Glutamatergic neuron (in vitro differentiated cells): ENCODE measurements at regions not wholly inside any gene's neighbourhood (a gene's known extent, or its start where the extent isn't known, plus 50 kb on each side); places are given as distances from the start of the nearest gene placed in this dataset.

Source experiments
- DNase-seq: peaks from one replicate; pipeline ENCODE4 v3.0.0; 2022
- H3K27ac Mint-ChIP-seq: one replicate; pipeline ENCODE4 v1.8.0; 2020; ENCODE audit warnings: mild to moderate bottlenecking, mixed read lengths, inconsistent platforms; ENCODE audit not compliant: unreplicated experiment
- H3K27me3 Mint-ChIP-seq: one replicate; pipeline ENCODE4 v1.8.0; 2020; ENCODE audit warnings: mild to moderate bottlenecking, moderate library complexity, mixed read lengths, inconsistent platforms; ENCODE audit not compliant: unreplicated experiment
- H3K36me3 Mint-ChIP-seq: one replicate; pipeline ENCODE4 v1.8.0; 2020; ENCODE audit warnings: mild to moderate bottlenecking, mixed read lengths, inconsistent platforms; ENCODE audit not compliant: unreplicated experiment
- H3K4me1 Mint-ChIP-seq: one replicate; pipeline ENCODE4 v1.8.0; 2020; ENCODE audit warnings: mild to moderate bottlenecking, low read depth, mixed read lengths, inconsistent platforms; ENCODE audit not compliant: unreplicated experiment
- H3K4me3 Mint-ChIP-seq: one replicate; pipeline ENCODE4 v1.8.0; 2020; ENCODE audit warnings: mild to moderate bottlenecking, mixed read lengths, inconsistent platforms; ENCODE audit not compliant: unreplicated experiment
- H3K9me3 Mint-ChIP-seq: one replicate; pipeline ENCODE4 v1.8.0; 2020; ENCODE audit warnings: mild to moderate bottlenecking, moderate library complexity, mixed read lengths, inconsistent platforms; ENCODE audit not compliant: unreplicated experiment
- TF ChIP-seq, protein P1 (sequence below): fragments of 200-600 bp; sonication (generic); IDR thresholded peaks from one replicate; pipeline ENCODE4 v1.5.0; 2021; ENCODE audit not compliant: partially characterized antibody, unreplicated experiment

DNA sequence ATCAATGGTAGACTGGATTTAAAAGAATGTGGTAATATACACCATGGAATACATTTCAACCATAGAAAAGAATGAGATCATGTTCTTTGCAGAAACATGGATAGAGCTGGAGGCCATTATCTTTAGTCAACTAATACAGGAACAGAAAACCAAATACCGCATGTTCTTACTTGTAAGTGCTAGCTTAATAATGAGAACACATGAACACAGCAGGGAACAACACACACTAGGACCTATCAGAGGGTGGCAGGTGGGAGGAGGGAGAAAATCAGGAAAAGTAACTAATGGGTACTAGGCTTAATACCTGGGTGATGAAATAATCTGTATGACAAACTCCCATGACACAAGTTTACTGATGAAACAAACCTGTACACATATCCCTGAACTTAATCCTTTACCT is 1435.2 kb downstream of the REEP3 start:
- Mint-ChIP-seq H3K4me1 (no peaks in the 10 kb centered on the region), H3K4me3 (no peak overlapping the region), H3K27me3 (peaks cover 2% of the 10 kb centered on the region), H3K36me3 (no peaks in the 10 kb centered on the region), H3K9me3 (no peaks in the 10 kb centered on the region), H3K27ac (no peak overlapping the region)
- TF ChIP-seq, protein P1, sequence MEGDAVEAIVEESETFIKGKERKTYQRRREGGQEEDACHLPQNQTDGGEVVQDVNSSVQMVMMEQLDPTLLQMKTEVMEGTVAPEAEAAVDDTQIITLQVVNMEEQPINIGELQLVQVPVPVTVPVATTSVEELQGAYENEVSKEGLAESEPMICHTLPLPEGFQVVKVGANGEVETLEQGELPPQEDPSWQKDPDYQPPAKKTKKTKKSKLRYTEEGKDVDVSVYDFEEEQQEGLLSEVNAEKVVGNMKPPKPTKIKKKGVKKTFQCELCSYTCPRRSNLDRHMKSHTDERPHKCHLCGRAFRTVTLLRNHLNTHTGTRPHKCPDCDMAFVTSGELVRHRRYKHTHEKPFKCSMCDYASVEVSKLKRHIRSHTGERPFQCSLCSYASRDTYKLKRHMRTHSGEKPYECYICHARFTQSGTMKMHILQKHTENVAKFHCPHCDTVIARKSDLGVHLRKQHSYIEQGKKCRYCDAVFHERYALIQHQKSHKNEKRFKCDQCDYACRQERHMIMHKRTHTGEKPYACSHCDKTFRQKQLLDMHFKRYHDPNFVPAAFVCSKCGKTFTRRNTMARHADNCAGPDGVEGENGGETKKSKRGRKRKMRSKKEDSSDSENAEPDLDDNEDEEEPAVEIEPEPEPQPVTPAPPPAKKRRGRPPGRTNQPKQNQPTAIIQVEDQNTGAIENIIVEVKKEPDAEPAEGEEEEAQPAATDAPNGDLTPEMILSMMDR: no peak
- no peak for DNase-seq

DNA sequence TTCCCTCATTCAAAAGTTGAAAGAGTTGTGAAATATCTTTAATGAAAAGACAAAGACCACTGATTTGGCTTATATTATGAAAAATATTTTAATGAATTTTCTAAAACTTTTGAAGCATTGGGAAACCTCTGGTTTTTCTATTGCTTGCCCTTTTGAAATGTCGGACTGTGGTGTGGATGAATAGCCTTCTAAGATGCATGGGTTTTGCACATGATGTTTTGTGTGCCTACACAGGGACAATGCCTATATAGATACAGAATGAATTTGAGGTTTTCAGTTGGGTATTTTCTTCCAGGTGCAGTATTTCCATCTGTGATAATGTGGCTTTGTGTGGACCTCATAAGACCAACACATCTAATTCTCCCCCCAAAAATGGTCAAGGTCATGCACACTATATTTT is 1437.9 kb downstream of the REEP3 start:
- Mint-ChIP-seq H3K36me3 (no peaks in the 10 kb centered on the region), H3K27me3 (no peaks in the 10 kb centered on the region), H3K4me1 (no peaks in the 10 kb centered on the region), H3K9me3 (no peaks in the 10 kb centered on the region), H3K27ac (no peak overlapping the region), H3K4me3 (no peak overlapping the region)
- TF ChIP-seq, protein P1: no peak
- DNase-seq: no peak

DNA sequence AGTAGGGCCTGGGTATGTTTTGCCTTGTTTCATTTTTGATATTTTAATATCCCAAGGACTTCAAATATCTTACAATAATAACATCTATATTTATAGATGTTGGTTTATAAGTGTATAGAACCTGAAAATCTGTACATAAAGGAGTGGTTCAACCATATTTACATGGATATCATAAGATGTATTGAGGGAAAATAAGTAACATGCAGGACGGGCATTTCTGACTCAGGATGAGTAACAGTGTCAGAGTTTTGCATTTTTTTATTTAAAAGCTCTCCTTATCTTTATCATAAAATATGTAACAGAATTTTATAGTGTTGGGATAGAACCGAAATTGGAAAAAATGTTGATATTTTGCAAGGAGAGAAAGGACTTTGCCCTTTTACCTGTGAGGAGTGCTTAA is 1438.7 kb downstream of the REEP3 start:
- no peaks in the 10 kb centered on the region for H3K27me3 Mint-ChIP-seq
- H3K36me3 Mint-ChIP-seq: no peaks in the 10 kb centered on the region
- H3K4me1 Mint-ChIP-seq: no peaks in the 10 kb centered on the region
- H3K9me3 Mint-ChIP-seq: no peaks in the 10 kb centered on the region
- no peak for DNase-seq
- no peak overlapping the region for H3K27ac Mint-ChIP-seq
- TF ChIP-seq, protein P1: no peak
- no peak overlapping the region for H3K4me3 Mint-ChIP-seq

DNA sequence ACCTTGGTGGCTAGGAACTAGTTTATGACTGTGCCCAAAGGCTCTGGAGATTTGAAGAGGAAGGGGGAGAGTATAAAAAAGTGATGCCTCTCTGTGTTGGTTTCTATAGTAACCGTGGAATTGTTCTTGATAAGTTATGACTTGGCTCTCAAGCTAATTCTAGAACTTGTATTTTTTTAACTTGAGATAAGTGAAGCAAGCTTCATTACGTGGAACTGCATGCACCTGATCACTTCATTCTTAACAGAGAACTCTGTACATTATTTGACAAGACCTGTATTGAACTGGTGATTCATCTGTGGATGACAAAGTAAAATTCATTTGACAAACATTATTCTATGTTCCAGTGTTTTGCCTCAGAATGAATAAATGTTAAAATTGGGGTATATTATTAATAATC is 1452.2 kb downstream of the REEP3 start:
- H3K36me3 Mint-ChIP-seq: no peaks in the 10 kb centered on the region
- TF ChIP-seq, protein P1: no peak
- no peak overlapping the region for H3K4me3 Mint-ChIP-seq
- H3K27ac Mint-ChIP-seq: no peak overlapping the region
- no peaks in the 10 kb centered on the region for H3K9me3 Mint-ChIP-seq
- no peaks in the 10 kb centered on the region for H3K4me1 Mint-ChIP-seq
- H3K27me3 Mint-ChIP-seq: no peaks in the 10 kb centered on the region
- no peak for DNase-seq

DNA sequence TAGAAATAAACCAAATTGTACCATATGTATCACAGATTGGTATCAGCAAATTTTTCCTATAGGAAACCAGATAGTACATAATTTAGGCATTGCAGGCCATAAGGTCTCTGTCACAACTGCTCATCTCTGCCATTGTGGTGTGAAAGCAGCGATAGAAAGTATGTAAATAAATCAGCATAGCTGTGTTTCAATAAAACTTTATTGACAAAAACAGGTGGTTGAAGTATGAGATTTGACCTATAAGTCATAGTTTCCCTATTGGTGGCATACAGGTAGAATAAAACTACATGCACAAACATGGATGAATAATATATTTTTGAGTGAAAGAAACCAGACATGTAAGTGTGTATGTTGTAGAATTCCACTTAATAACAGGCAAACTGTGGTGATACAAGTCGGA is 1454.9 kb downstream of the REEP3 start:
- TF ChIP-seq, protein P1: no peak
- Mint-ChIP-seq H3K27ac (no peak overlapping the region), H3K4me1 (no peaks in the 10 kb centered on the region), H3K4me3 (no peak overlapping the region), H3K9me3 (no peaks in the 10 kb centered on the region), H3K27me3 (no peaks in the 10 kb centered on the region), H3K36me3 (no peaks in the 10 kb centered on the region)
- no peak for DNase-seq
